IPS-20b (cell line): ENCODE measurements at regions not wholly inside any gene's neighbourhood (a gene's known extent, or its start where the extent isn't known, plus 50 kb on each side); places are given as distances from the start of the nearest gene placed in this dataset.

Experiments used
- H3K27ac ChIP-seq: one replicate; pipeline ENCODE4 v1.5.1; 2013; ENCODE audit warnings: low read length
- H3K27me3 ChIP-seq: 2 replicates; pipeline ENCODE4 v1.6.1; 2013; ENCODE audit warnings: mild to moderate bottlenecking, low read length, inconsistent platforms; ENCODE audit not compliant: insufficient read depth
- H3K36me3 ChIP-seq: 2 replicates; pipeline ENCODE4 v1.6.1; 2013; ENCODE audit warnings: low read depth, mild to moderate bottlenecking, inconsistent platforms, low read length, moderate library complexity; ENCODE audit not compliant: insufficient read depth
- H3K4me1 ChIP-seq: 2 replicates; pipeline ENCODE4 v1.6.1; 2013; ENCODE audit warnings: mild to moderate bottlenecking, control low read depth, inconsistent platforms, low read length, moderate library complexity; ENCODE audit not compliant: insufficient read depth
- H3K4me3 ChIP-seq: 2 replicates; pipeline ENCODE4 v1.5.1; 2013; ENCODE audit warnings: mild to moderate bottlenecking, low read length, inconsistent platforms
- H3K9ac ChIP-seq: 2 replicates; pipeline ENCODE4 v1.6.1; 2013; ENCODE audit warnings: low read depth, mild to moderate bottlenecking, inconsistent platforms, low read length, moderate library complexity
- H3K9me3 ChIP-seq: 2 replicates; pipeline ENCODE4 v1.6.1; 2013; ENCODE audit warnings: mild to moderate bottlenecking, low read depth, low read length, inconsistent platforms; ENCODE audit not compliant: insufficient read depth

DNA sequence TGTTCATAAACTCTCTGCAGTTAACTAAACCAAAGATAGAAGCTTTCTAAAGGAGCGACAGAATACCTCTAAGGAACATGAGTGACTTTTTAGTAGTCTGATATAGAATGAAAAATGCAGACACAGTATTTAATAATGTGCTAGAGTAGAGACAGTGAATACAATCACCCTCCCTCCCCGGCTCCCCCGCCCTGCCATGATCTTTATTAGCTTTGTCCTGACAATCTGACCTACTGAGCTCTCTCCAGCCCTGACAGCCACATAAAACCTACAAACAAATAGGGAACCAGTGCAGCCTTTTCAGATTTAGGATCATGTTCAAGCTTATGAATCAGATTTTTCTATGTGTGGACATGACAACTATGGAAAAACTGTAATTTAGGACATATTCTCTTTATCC, 777.6 kb upstream of the FANCL start:
- H3K36me3 ChIP-seq = no peaks in the 10 kb centered on the region
- H3K4me3 ChIP-seq = no peak overlapping the region
- no peaks in the 10 kb centered on the region for H3K4me1 ChIP-seq

DNA sequence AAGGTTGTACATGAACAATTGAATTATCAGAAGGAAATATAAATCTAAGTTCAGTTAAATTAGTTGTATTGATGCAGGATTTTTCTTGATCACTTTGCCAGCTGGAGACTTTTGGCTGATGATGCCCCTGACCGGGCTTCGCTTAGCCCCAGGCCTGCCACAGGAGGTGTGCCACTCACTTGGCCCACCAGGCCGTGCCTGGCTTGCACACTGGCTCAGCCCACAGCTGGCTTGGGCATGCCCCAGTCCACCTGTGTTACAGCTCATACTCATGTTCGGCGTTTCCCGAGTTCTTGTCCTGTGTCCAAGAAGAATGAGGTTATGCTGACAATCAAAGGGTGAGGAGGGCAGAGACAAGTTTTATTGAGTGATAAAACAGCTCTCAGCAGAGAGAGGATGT, 773.9 kb upstream of the FANCL start:
- Histone ChIP-seq H3K36me3 (no peaks in the 10 kb centered on the region), H3K27me3 (no peaks in the 10 kb centered on the region), H3K27ac (no peak overlapping the region), H3K4me3 (no peak overlapping the region), H3K9me3 (no peaks in the 10 kb centered on the region), H3K4me1 (no peaks in the 10 kb centered on the region), H3K9ac (no peak overlapping the region)

More for the DNA sequence above, 777.6 kb upstream of the FANCL start:
- H3K27me3 ChIP-seq = no peaks in the 10 kb centered on the region
- H3K27ac ChIP-seq = no peak overlapping the region
- no peaks in the 10 kb centered on the region for H3K9me3 ChIP-seq
- H3K9ac ChIP-seq = no peak overlapping the region

DNA sequence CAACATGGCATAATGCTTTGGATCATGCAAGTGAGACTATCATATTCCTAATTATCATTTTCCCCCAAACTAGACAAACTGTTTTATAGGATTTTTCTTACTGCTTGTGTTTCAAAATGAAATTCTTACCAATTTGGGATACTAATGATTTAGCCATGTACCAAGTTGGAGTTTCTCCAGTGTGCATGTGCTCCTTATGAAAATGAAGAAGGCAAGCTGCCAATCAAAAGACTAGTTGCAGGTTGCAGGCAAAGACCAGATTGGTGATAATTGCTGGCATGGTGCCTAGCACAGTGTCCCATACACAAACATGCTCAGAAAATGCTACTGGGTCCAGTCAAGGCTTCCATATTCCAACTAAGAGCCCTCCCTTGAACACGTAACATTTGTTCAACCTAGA, 771.8 kb upstream of the FANCL start:
- no peak overlapping the region for H3K4me3 ChIP-seq
- H3K27me3 ChIP-seq = no peaks in the 10 kb centered on the region
- no peaks in the 10 kb centered on the region; the same call in 1 of the 2 replicates for H3K9me3 ChIP-seq
- no peak overlapping the region for H3K9ac ChIP-seq
- no peaks in the 10 kb centered on the region for H3K36me3 ChIP-seq
- H3K27ac ChIP-seq = no peak overlapping the region
- no peaks in the 10 kb centered on the region for H3K4me1 ChIP-seq

DNA sequence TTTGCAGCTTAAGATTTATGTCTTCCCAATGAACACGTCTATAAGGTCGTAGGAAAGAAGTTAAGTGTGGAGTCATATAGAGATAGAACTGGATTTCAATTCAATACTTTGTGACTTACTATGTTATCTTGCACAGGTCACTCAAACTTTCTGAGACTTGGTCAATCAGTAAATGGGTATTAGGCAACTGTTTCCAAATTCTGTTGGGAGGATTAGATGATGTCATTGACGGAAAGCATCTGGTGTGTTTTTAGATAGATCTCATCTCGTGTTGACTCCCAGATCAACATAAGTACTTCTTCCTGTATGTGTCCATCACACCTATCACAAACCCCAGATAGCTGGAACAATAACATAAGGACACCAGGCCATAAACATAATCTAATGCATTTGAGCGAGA, 771.1 kb upstream of the FANCL start:
- Histone ChIP-seq H3K9ac (no peak overlapping the region), H3K27me3 (no peaks in the 10 kb centered on the region), H3K4me1 (no peaks in the 10 kb centered on the region), H3K4me3 (no peak overlapping the region), H3K27ac (no peak overlapping the region), H3K36me3 (no peaks in the 10 kb centered on the region), H3K9me3 (no peaks in the 10 kb centered on the region; the same call in 1 of the 2 replicates)

DNA sequence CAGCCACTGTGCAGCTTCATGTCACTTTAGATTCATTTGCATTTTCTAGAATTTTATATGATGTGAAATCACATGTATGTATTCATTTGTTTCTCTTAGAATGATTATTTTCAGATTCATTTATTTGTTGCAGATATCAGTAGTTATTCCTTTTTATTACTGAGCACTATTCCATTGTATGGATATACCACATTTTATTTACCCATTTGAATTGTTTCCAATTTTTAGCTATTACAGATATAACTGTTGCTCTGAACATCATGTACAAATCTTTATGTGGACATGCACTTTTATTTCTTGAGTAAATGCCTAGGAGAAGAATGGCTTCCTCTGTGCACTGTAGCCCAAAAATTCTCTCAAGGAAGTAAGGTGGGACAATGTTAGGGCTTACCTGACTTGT, 767.8 kb upstream of the FANCL start:
- no peaks in the 10 kb centered on the region for H3K36me3 ChIP-seq
- H3K9ac ChIP-seq = no peak overlapping the region
- peaks cover 4% of the 10 kb centered on the region; the same call in 1 of the 2 replicates for H3K4me1 ChIP-seq
- no peak overlapping the region for H3K4me3 ChIP-seq
- no peaks in the 10 kb centered on the region for H3K27me3 ChIP-seq
- H3K27ac ChIP-seq = no peak overlapping the region
- no peaks in the 10 kb centered on the region; the same call in 1 of the 2 replicates for H3K9me3 ChIP-seq

DNA sequence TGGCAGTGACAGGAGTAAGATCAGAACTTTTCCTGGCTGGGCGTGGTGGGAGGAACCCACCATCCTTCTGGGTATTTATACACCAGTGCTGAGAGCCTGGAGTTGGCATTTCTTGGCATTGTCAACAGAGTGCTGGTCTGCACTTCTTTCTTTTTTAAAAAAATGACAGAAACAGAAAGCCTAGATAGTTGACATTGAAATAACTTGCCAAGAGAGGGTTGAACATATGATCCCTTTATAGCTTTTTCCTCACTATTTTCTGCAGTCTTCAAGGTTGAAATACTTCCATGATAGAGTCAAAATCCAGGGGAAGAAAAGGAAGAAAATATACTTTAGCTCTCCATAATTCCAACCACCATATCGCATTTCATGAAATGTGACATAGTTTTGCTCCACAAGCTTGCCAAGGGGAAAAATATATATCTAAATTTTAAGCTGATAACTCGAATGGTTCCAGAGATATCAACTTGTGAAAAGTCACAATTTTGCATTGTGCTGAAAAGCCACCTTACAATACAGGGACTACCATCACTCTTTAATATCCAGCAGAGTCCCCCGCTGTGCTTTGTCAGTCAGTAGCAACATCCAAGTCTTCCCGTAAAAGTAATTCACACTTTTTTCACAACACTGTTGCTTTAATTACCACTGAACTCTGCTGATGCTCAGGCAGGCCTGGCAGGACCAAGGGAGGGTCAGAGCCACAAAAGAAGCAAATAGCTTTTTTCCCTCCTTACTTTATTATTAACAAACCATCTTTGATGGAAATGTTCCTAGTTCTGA, 764.9 kb upstream of the FANCL start:
- H3K9me3 ChIP-seq = no peaks in the 10 kb centered on the region; the same call in 1 of the 2 replicates
- H3K27ac ChIP-seq = no peak overlapping the region
- H3K9ac ChIP-seq = no peak overlapping the region
- no peaks in the 10 kb centered on the region for H3K27me3 ChIP-seq
- peaks cover 4% of the 10 kb centered on the region; the same call in 1 of the 2 replicates for H3K4me1 ChIP-seq
- H3K4me3 ChIP-seq = no peak overlapping the region
- no peaks in the 10 kb centered on the region for H3K36me3 ChIP-seq

DNA sequence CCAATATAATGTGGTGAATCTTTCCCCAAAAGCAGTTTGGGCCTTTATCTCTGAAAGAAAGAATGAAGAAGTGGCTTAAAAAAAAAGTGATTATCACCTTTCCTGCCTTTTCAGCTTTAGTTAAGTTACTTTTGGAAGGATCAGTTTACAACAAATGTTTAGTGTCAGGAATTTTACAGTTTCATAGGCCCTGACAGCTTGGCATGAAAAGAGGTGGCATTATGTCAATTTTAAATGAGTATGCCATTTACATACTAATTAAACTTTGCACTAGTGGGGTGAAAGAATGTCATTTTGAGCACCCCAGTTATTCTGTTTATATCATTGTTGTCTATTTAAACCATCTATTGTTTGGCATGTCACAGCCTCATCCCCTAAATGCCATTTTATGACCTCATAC, 763.5 kb upstream of the FANCL start:
- Histone ChIP-seq H3K4me1 (peaks cover 4% of the 10 kb centered on the region; the same call in 1 of the 2 replicates), H3K36me3 (no peaks in the 10 kb centered on the region), H3K9me3 (no peaks in the 10 kb centered on the region; the same call in 1 of the 2 replicates), H3K27me3 (no peaks in the 10 kb centered on the region), H3K9ac (no peak overlapping the region), H3K27ac (no peak overlapping the region), H3K4me3 (no peak overlapping the region)

DNA sequence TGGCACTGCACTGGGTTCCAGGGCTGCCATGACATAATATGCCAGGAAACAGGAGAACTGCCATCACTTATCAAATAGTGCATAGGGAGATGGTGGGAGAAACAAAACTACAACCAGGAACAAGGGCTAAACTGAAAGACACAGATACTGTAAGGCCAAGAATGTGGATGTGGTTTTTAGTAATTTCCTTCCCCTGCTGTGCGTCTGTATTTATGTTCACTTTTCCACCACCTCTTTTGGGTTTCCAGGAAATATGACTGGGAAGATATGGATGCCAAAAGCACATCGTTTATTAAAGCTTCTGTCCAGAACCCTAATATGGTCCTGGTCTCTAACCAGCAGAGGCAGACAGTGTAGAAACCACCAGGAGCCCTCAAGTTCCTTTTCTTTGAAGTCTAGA, 759.7 kb upstream of the FANCL start:
- Histone ChIP-seq H3K9ac (no peak overlapping the region), H3K9me3 (no peaks in the 10 kb centered on the region), H3K4me1 (peaks cover 4% of the 10 kb centered on the region; the same call in 1 of the 2 replicates), H3K27me3 (no peaks in the 10 kb centered on the region), H3K27ac (no peak overlapping the region), H3K36me3 (no peaks in the 10 kb centered on the region), H3K4me3 (no peak overlapping the region)

DNA sequence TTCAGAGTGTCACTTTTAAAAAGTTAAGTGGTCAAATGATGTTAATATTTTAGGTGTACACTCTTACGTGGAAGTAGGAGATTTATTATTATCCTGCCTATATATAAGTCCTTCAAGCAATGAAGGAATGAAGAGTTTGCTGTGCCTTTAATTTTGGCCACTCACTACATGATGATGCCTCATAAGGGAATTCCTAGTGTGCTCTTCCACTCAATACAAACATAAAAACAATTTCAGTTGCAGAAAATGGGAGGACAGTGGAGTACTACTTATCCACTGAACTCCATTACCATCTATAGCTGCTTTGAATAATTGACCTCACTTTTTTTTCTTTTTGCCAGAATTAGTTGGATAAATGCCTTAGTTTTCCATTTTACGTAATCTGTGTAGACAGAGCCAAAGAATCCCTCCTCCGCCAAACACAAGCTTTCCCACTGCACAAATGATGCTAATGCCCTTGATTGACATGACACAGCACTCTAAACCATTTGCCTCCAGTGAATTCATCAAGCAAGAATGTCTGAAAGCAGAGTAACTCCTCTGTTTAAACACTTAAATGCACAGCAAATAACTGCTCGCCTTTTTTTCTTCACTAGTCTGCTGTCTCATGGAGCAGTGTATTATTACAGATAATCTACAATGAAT, 751.1 kb upstream of the FANCL start:
- no peaks in the 10 kb centered on the region for H3K27me3 ChIP-seq
- no peak overlapping the region for H3K4me3 ChIP-seq
- H3K9me3 ChIP-seq = no peaks in the 10 kb centered on the region
- no peak overlapping the region for H3K27ac ChIP-seq
- peaks cover 4% of the 10 kb centered on the region; the same call in 1 of the 2 replicates for H3K4me1 ChIP-seq
- H3K9ac ChIP-seq = no peak overlapping the region
- H3K36me3 ChIP-seq = no peaks in the 10 kb centered on the region

DNA sequence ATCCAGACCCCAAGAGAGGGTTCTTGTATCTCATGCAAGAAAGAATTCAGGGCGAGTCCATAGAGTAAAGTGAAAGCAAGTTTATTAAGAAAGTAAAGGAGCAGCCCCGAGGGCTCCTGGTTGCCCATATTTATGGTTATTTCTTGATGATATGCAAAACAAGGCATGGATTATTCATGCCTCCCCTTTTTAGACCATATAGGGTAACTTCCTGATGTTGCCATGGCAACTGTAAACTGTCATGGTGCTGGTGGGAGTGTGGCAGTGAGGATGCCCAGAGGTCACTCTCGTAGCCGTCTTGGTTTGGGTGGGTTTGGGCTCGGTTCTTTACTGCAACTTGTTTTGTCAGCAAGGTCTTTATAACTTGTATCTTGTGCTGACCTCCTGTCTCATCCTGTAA, 750.2 kb upstream of the FANCL start:
- no peak overlapping the region for H3K4me3 ChIP-seq
- H3K27me3 ChIP-seq = no peaks in the 10 kb centered on the region
- H3K27ac ChIP-seq = no peak overlapping the region
- H3K9me3 ChIP-seq = no peaks in the 10 kb centered on the region
- no peak overlapping the region for H3K9ac ChIP-seq
- peaks cover 4% of the 10 kb centered on the region; the same call in 1 of the 2 replicates for H3K4me1 ChIP-seq
- no peaks in the 10 kb centered on the region for H3K36me3 ChIP-seq

DNA sequence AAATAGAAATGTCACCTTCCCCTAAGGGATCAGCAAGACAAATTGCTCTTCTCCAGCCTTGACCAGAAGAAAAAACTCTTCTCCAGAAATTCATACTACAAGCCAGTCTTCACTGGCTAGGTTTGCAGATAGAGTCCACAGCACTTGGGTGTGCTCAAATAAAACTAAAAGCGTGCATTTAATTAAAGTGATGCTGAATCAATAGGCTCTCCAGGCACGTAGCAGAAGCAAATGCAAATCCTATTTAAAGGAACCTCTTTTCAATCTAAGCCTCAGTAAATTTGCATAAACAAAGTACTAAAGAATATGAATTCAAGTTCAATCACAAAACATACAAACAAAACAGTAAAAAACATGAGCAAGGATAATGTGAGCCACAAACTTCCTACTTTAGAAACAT, 744.4 kb upstream of the FANCL start:
- Histone ChIP-seq H3K27ac (no peak overlapping the region), H3K9ac (no peak overlapping the region), H3K4me3 (no peak overlapping the region), H3K9me3 (no peaks in the 10 kb centered on the region), H3K36me3 (no peaks in the 10 kb centered on the region), H3K4me1 (peaks cover 6% of the 10 kb centered on the region; the same call in 1 of the 2 replicates), H3K27me3 (no peaks in the 10 kb centered on the region)

DNA sequence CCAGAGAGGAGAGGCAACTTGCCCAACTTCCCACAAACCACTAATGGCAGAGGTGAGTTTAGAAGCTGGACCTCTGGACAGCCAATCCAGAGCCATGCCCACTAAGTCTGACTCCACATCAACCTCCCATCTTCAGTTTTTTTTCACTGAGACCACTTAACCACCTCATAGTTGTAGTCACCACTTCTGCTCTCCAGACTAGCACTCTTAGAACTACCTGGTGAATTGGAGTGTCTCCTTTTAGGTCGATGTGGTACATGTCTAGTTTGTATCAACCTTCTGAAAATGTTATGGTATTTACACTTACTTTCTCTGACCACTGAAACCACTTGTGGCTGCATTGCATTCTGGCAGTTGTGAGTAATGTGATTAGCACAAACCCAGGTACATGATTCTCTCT, 743.6 kb upstream of the FANCL start:
- no peak overlapping the region for H3K9ac ChIP-seq
- H3K9me3 ChIP-seq = no peaks in the 10 kb centered on the region
- H3K27ac ChIP-seq = no peak overlapping the region
- peaks cover 6% of the 10 kb centered on the region; the same call in 1 of the 2 replicates for H3K4me1 ChIP-seq
- H3K27me3 ChIP-seq = no peaks in the 10 kb centered on the region
- no peaks in the 10 kb centered on the region for H3K36me3 ChIP-seq
- H3K4me3 ChIP-seq = no peak overlapping the region
